KMS-11 (cell line): ENCODE measurements at regions not wholly inside any gene's neighbourhood (a gene's known extent, or its start where the extent isn't known, plus 50 kb on each side); places are given as distances from the start of the nearest gene placed in this dataset.

ENCODE experiments used
- H2AFZ ChIP-seq: fragments of 200-600 bp; sonication (generic); 2 replicates; pipeline ENCODE4 v1.6.1; 2016; ENCODE audit warnings: antibody characterized with exemption, mixed run types, low read depth
- H3K27ac ChIP-seq: fragments of 200-600 bp; sonication (generic); 2 replicates; pipeline ENCODE4 v1.6.1; 2016; ENCODE audit warnings: mild to moderate bottlenecking, mixed run types
- H3K27me3 ChIP-seq: fragments of 200-600 bp; sonication (generic); 2 replicates; pipeline ENCODE4 v1.6.1; 2017; ENCODE audit warnings: mild to moderate bottlenecking, low read depth, mixed run types, moderate library complexity; ENCODE audit not compliant: insufficient read depth
- H3K36me3 ChIP-seq: fragments of 200-600 bp; sonication (generic); 2 replicates; pipeline ENCODE4 v1.6.1; 2017; ENCODE audit warnings: mild to moderate bottlenecking, mixed run types; ENCODE audit not compliant: insufficient read depth
- H3K4me1 ChIP-seq: fragments of 200-600 bp; sonication (generic); 2 replicates; pipeline ENCODE4 v1.6.1; 2016; ENCODE audit warnings: mild to moderate bottlenecking, low read depth, mixed run types; ENCODE audit not compliant: poor library complexity, severe bottlenecking
- H3K4me2 ChIP-seq: fragments of 200-600 bp; sonication (generic); 2 replicates; pipeline ENCODE4 v1.7.0; 2016; ENCODE audit warnings: mild to moderate bottlenecking, mixed run types
- H3K4me3 ChIP-seq: fragments of 200-600 bp; sonication (generic); IDR thresholded peaks from 2 replicates; pipeline ENCODE4 v1.6.1; 2017; ENCODE audit warnings: low read depth, low read length, mixed read lengths; ENCODE audit not compliant: insufficient read depth
- H3K79me2 ChIP-seq: fragments of 200-600 bp; sonication (generic); 2 replicates; pipeline ENCODE4 v1.6.1; 2016; ENCODE audit warnings: low read depth, mixed run types; ENCODE audit not compliant: insufficient read depth
- H3K9ac ChIP-seq: fragments of 200-600 bp; sonication (generic); 2 replicates; pipeline ENCODE4 v1.6.1; 2016; ENCODE audit warnings: mild to moderate bottlenecking, mixed run types
- H4K20me1 ChIP-seq: fragments of 200-600 bp; sonication (generic); 2 replicates; pipeline ENCODE4 v1.6.1; 2016; ENCODE audit warnings: mild to moderate bottlenecking, mixed run types; ENCODE audit not compliant: insufficient read depth
- TF ChIP-seq, protein P1 (sequence below): fragments of 200-600 bp; sonication (generic); conservative IDR thresholded peaks from 2 replicates; pipeline ENCODE4 v1.6.1; 2017; ENCODE audit warnings: low read depth, mild to moderate bottlenecking, antibody characterized with exemption, low read length, moderate library complexity, mixed read lengths

DNA sequence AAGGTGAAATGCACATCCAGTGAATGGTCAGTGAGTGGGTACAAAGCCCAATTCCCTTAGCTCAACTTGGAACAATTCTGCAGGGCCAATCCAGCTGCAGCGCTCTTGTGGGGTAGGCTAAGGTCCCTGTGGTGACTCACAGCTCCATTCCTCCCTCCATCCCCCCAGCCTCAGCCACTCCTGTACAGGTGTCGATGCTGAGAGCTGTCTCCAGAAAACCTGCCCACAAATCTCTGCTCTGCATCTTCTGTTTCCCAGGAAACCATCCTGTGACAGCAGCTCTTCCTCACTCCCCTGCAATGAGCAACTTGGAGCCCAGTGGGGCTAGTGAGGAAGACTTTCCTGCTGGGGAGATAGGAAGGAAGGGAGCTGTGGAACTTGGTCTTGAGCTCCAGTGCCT, 244.7 kb upstream of the GPR26 start:
- Histone ChIP-seq H2AFZ (no peak overlapping the region), H3K4me2 (no peak overlapping the region), H3K27ac (no peak overlapping the region), H3K79me2 (no peaks in the 10 kb centered on the region), H3K36me3 (no peaks in the 10 kb centered on the region), H3K9ac (no peak overlapping the region), H3K27me3 (no peaks in the 10 kb centered on the region), H4K20me1 (no peaks in the 10 kb centered on the region), H3K4me1 (no peaks in the 10 kb centered on the region), H3K4me3 (no peak overlapping the region)
- TF ChIP-seq, protein P1, sequence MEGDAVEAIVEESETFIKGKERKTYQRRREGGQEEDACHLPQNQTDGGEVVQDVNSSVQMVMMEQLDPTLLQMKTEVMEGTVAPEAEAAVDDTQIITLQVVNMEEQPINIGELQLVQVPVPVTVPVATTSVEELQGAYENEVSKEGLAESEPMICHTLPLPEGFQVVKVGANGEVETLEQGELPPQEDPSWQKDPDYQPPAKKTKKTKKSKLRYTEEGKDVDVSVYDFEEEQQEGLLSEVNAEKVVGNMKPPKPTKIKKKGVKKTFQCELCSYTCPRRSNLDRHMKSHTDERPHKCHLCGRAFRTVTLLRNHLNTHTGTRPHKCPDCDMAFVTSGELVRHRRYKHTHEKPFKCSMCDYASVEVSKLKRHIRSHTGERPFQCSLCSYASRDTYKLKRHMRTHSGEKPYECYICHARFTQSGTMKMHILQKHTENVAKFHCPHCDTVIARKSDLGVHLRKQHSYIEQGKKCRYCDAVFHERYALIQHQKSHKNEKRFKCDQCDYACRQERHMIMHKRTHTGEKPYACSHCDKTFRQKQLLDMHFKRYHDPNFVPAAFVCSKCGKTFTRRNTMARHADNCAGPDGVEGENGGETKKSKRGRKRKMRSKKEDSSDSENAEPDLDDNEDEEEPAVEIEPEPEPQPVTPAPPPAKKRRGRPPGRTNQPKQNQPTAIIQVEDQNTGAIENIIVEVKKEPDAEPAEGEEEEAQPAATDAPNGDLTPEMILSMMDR: no peak

DNA sequence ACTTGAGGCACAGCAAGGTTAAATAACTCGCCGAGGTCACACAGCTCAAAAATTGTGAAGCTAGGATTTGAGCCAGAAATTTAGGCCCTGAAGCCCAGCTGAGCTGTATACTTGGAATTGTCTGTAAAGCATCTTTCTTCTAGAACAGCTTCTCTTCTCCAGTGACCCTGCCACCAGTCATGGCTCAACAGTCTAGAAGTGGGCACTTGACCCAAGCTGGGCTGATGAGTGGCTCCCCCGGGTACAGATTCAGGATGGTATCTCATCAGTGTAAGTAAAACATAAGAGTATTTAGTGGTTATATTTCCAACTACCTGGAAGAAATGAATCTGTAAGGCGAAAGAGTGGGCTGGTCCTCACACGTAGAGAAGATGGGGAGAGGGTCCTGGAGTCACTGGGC, 243.9 kb upstream of the GPR26 start:
- no peak overlapping the region for H3K9ac ChIP-seq
- H3K79me2 ChIP-seq: no peaks in the 10 kb centered on the region
- TF ChIP-seq, protein P1: no peak
- H4K20me1 ChIP-seq: no peaks in the 10 kb centered on the region
- no peak overlapping the region for H2AFZ ChIP-seq
- H3K27ac ChIP-seq: no peak overlapping the region
- no peaks in the 10 kb centered on the region for H3K27me3 ChIP-seq
- no peaks in the 10 kb centered on the region for H3K36me3 ChIP-seq
- H3K4me2 ChIP-seq: no peak overlapping the region
- H3K4me3 ChIP-seq: no peak overlapping the region
- no peaks in the 10 kb centered on the region for H3K4me1 ChIP-seq

DNA sequence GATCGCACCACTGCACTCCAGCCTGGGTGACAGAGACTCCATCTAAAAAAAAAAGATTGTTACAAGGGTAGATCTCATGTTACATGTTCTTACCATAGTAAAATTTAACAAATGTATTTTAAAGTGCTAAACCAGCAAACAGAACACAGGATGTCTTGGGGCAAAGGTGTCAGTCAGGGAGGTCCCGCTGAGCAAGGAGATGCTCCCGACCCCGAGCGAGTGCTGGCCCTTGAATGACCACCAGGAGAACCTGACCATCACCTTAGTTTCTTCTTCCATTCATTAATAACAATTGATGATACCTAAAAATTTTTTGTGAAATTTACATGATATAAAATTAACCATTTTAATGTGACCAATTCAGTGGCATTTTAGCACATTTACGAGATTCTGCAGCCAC, 241.6 kb upstream of the GPR26 start:
- Histone ChIP-seq H3K4me1 (no peaks in the 10 kb centered on the region), H3K9ac (no peak overlapping the region), H3K27me3 (no peaks in the 10 kb centered on the region), H3K4me3 (no peak overlapping the region), H3K36me3 (no peaks in the 10 kb centered on the region), H3K4me2 (no peak overlapping the region), H3K79me2 (no peaks in the 10 kb centered on the region), H2AFZ (no peak overlapping the region), H3K27ac (no peak overlapping the region), H4K20me1 (no peaks in the 10 kb centered on the region)
- TF ChIP-seq, protein P1: no peak

DNA sequence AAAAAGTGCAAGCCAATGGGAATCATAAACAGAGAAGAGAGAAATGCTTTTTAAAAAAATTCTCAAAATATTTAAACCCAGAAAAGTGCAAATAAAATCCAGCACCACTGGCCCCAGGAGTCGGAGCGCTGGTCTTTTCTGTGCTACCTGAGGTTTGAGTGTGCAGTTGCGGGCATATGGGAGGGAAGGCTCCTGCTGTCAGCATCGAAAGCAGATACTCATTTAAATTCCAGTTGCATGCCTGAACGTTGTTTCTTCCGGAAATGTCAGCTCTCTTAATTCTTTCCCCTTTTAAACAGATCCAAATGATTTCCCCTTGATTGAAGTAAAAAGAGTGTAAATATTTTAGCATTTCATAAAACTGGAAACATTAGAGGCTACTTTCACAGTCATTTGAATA, 240.5 kb upstream of the GPR26 start:
- Histone ChIP-seq H3K36me3 (no peaks in the 10 kb centered on the region), H3K4me1 (no peaks in the 10 kb centered on the region), H4K20me1 (no peaks in the 10 kb centered on the region), H3K4me2 (no peak overlapping the region), H3K9ac (no peak overlapping the region), H3K79me2 (no peaks in the 10 kb centered on the region), H3K4me3 (no peak overlapping the region), H3K27ac (no peak overlapping the region), H2AFZ (no peak overlapping the region), H3K27me3 (no peaks in the 10 kb centered on the region)
- TF ChIP-seq, protein P1: no peak
